PC-9 (cell line): ENCODE measurements at regions not wholly inside any gene's neighbourhood (a gene's known extent, or its start where the extent isn't known, plus 50 kb on each side); places are given as distances from the start of the nearest gene placed in this dataset.

Source experiments
- EZH2 ChIP-seq: fragments of 200-600 bp; sonication (generic); IDR thresholded peaks from 2 replicates; pipeline ENCODE4 v1.8.0; 2017; ENCODE audit warnings: antibody characterized with exemption, low read depth
- TF ChIP-seq, protein P1 (sequence below): fragments of 200-600 bp; sonication (generic); conservative IDR thresholded peaks from 2 replicates; pipeline ENCODE4 v1.6.1; 2017; ENCODE audit warnings: mixed run types, antibody characterized with exemption, mild to moderate bottlenecking, moderate library complexity

DNA sequence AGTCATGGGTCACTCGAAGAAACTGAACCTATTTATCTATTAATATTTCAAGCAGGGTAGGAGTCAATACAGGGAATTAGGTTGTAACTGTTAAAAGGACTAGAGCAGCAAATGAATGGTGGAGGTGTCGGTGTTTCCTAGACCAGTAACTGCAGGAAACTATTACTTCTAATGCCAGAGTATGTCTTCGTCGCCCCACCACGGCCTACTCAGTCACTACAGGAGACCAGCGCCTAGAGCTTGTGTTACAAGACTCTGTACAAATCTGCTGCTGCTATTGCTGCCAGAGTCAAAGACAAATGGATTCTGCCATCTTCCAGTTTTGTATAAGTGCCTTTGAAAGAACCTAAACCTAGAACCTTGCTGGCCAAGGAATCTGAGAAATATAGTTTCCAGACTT, 343.9 kb downstream of the SOX4 start:
- TF ChIP-seq, protein P1, sequence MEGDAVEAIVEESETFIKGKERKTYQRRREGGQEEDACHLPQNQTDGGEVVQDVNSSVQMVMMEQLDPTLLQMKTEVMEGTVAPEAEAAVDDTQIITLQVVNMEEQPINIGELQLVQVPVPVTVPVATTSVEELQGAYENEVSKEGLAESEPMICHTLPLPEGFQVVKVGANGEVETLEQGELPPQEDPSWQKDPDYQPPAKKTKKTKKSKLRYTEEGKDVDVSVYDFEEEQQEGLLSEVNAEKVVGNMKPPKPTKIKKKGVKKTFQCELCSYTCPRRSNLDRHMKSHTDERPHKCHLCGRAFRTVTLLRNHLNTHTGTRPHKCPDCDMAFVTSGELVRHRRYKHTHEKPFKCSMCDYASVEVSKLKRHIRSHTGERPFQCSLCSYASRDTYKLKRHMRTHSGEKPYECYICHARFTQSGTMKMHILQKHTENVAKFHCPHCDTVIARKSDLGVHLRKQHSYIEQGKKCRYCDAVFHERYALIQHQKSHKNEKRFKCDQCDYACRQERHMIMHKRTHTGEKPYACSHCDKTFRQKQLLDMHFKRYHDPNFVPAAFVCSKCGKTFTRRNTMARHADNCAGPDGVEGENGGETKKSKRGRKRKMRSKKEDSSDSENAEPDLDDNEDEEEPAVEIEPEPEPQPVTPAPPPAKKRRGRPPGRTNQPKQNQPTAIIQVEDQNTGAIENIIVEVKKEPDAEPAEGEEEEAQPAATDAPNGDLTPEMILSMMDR = no peak
- no peak for TF ChIP-seq EZH2
